Gastroesophageal sphincter (tissue), 3 donors: ENCODE measurements at regions not wholly inside any gene's neighbourhood (a gene's known extent, or its start where the extent isn't known, plus 50 kb on each side); places are given as distances from the start of the nearest gene placed in this dataset.

Experiments used
- CTCF ChIP-seq, 4 experiments: fragments of 200-600 bp in 2 of 4; fragments of 450-650 bp in 2 of 4; sonication (generic) in 1 of 4; IDR thresholded peaks; one replicate each; pipeline ENCODE4 v1.5.1; 2017 to 2019; ENCODE audit warnings: antibody characterized with exemption in 4 of 4, mild to moderate bottlenecking in 2 of 4, moderate library complexity in 2 of 4
- POLR2A ChIP-seq, 2 donors: fragments of 450-650 bp; IDR thresholded peaks; one replicate each; pipeline ENCODE4 v1.6.1; 2017; ENCODE audit warnings: antibody characterized with exemption in 2 of 2, mild to moderate bottlenecking in 2 of 2, moderate library complexity in 1 of 2

- no peak for TF ChIP-seq CTCF (IDR thresholded peaks at IDR 0.05)
- TF ChIP-seq POLR2A (IDR thresholded peaks at IDR 0.05), result no peak
Observed at GRCh38 chr4:14008494-14008893, 381.0 kb upstream of the BOD1L1 start.
